IMR-90 (cell line): ENCODE measurements at regions not wholly inside any gene's neighbourhood (a gene's known extent, or its start where the extent isn't known, plus 50 kb on each side); places are given as distances from the start of the nearest gene placed in this dataset.

Experiments
- BHLHE40 ChIP-seq: fragments of 150-350 bp; IDR thresholded peaks from 2 replicates; pipeline ENCODE4 v1.6.1; 2016; ENCODE audit warnings: mild to moderate bottlenecking, low read depth, low read length
- CEBPB ChIP-seq: IDR thresholded peaks from 2 replicates; pipeline ENCODE4 v1.6.1; 2012; ENCODE audit warnings: low read depth, low read length, improper control_type of control experiment
- MXI1 ChIP-seq: IDR thresholded peaks from 2 replicates; pipeline ENCODE4 v1.6.1; 2012; ENCODE audit warnings: low read depth, mild to moderate bottlenecking, low read length, moderate library complexity, borderline replicate concordance
- POLR2A ChIP-seq: IDR thresholded peaks from 2 replicates; pipeline ENCODE4 v1.6.1; 2012; ENCODE audit warnings: mild to moderate bottlenecking, low read depth, low read length
- RCOR1 ChIP-seq: IDR thresholded peaks from 2 replicates; pipeline ENCODE4 v1.6.1; 2012; ENCODE audit warnings: mild to moderate bottlenecking, low read length, improper control_type of control experiment; ENCODE audit not compliant: insufficient replicate concordance
- TF ChIP-seq, protein P1 (sequence below): conservative IDR thresholded peaks from 2 replicates; pipeline ENCODE4 v1.5.1; 2012; ENCODE audit warnings: mild to moderate bottlenecking, low read depth, low read length, improper control_type of control experiment
- TF ChIP-seq, protein P2 (sequence below): fragments of 150-350 bp; IDR thresholded peaks from 2 replicates; pipeline ENCODE4 v1.6.1; 2016; ENCODE audit warnings: low read depth, mild to moderate bottlenecking, low read length, moderate library complexity, borderline replicate concordance

DNA sequence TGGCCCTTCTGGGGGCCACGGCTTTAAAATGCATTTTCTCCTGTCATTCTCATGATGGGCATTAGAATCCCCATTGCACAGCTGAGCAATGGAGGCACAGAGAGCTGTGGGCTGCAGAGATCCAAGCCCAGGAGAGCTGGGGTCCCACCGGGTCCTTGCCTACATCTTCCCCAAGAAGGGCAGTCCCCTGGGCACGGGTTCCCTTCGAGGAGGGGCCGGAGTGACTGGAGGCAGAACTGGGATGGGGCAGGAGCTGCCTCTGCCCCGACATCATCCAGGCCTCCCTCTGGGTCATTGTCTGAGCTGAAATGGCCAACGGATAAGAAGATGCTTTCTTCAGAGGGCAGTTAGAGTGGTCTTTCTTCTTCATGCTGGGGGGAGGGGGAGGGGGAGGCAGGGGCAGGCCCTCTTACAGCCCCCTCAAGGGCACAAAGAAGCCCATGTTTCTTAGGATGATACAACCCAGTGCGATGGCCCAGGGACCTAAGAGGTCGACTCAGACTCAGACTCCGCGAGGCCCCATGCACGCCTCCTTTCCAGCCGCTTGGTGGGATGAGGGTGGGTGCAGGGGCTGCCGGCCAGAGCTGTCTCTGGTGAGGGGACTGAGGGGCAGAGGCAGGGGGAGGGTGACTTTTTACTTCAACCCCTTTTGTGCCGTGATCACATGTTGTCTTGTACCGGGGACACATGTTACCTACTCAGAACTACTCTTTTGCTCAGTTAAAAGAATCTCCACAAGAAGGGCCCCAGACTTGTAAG is 112.4 kb upstream of the IRX2 start:
- TF ChIP-seq POLR2A (no peak), CEBPB (no peak), BHLHE40 (no peak), RCOR1 (no peak), MXI1 (no peak)
- TF ChIP-seq, protein P1, sequence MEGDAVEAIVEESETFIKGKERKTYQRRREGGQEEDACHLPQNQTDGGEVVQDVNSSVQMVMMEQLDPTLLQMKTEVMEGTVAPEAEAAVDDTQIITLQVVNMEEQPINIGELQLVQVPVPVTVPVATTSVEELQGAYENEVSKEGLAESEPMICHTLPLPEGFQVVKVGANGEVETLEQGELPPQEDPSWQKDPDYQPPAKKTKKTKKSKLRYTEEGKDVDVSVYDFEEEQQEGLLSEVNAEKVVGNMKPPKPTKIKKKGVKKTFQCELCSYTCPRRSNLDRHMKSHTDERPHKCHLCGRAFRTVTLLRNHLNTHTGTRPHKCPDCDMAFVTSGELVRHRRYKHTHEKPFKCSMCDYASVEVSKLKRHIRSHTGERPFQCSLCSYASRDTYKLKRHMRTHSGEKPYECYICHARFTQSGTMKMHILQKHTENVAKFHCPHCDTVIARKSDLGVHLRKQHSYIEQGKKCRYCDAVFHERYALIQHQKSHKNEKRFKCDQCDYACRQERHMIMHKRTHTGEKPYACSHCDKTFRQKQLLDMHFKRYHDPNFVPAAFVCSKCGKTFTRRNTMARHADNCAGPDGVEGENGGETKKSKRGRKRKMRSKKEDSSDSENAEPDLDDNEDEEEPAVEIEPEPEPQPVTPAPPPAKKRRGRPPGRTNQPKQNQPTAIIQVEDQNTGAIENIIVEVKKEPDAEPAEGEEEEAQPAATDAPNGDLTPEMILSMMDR, result no peak
- TF ChIP-seq, protein P2, sequence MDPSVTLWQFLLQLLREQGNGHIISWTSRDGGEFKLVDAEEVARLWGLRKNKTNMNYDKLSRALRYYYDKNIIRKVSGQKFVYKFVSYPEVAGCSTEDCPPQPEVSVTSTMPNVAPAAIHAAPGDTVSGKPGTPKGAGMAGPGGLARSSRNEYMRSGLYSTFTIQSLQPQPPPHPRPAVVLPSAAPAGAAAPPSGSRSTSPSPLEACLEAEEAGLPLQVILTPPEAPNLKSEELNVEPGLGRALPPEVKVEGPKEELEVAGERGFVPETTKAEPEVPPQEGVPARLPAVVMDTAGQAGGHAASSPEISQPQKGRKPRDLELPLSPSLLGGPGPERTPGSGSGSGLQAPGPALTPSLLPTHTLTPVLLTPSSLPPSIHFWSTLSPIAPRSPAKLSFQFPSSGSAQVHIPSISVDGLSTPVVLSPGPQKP, result no peak
